WTC11 (cell line): ENCODE measurements at regions not wholly inside any gene's neighbourhood (a gene's known extent, or its start where the extent isn't known, plus 50 kb on each side); places are given as distances from the start of the nearest gene placed in this dataset.

Experiments used
- ATAC-seq: fragments of 200-7000 bp; cut with Tn5 transposase; 2 replicates; pipeline ENCODE4 v1.10.0; 2021; ENCODE audit warnings: mild to moderate bottlenecking, moderate library complexity
- CTCF ChIA-PET: fragments of 300-600 bp; sonication (Branson Sonifier 250); formaldehyde crosslinking; loops from one replicate; lab custom pipeline; 2021; ENCODE audit warnings: antibody characterized with exemption; lab: Charles Lee
- POLR2A ChIA-PET: fragments of 350-600 bp; sonication (Branson Sonifier 250); formaldehyde crosslinking; loops from one replicate; lab custom pipeline; 2021; ENCODE audit warnings: antibody characterized with exemption; lab: Charles Lee
- DNase-seq: peaks from one replicate; pipeline ENCODE4 v3.0.0; 2021; ENCODE audit warnings: low spot score
- H3K27ac Mint-ChIP-seq: 2 replicates; pipeline ENCODE4 v1.8.0; 2021; ENCODE audit warnings: mixed read lengths
- H3K27me3 Mint-ChIP-seq: 2 replicates; pipeline ENCODE4 v1.8.0; 2021; ENCODE audit warnings: low read depth, mild to moderate bottlenecking, moderate library complexity, mixed read lengths
- H3K36me3 Mint-ChIP-seq: 2 replicates; pipeline ENCODE4 v1.8.0; 2021; ENCODE audit warnings: mixed read lengths
- H3K4me1 Mint-ChIP-seq: 2 replicates; pipeline ENCODE4 v1.8.0; 2022; ENCODE audit warnings: mixed read lengths
- H3K4me3 Mint-ChIP-seq: 2 replicates; pipeline ENCODE4 v1.8.0; 2021; ENCODE audit warnings: mild to moderate bottlenecking, moderate library complexity, mixed read lengths
- H3K9me3 Mint-ChIP-seq: 2 replicates; pipeline ENCODE4 v1.8.0; 2021; ENCODE audit warnings: mixed read lengths
- AFF4 ChIP-seq: sonication (generic); formaldehyde crosslinking; IDR thresholded peaks from 2 replicates; pipeline ENCODE4 v1.8.1; 2023; ENCODE audit warnings: mild to moderate bottlenecking, missing genetic modification reagents, borderline replicate concordance
- CREB1 ChIP-seq: sonication (generic); formaldehyde crosslinking; IDR thresholded peaks from 2 replicates; pipeline ENCODE4 v1.8.0; 2023; ENCODE audit warnings: mild to moderate bottlenecking, missing genetic modification reagents
- ELF4 ChIP-seq: sonication (generic); formaldehyde crosslinking; IDR thresholded peaks from 2 replicates; pipeline ENCODE4 v1.8.1; 2022; ENCODE audit warnings: low read depth, mild to moderate bottlenecking, moderate library complexity, missing genetic modification reagents
- ESRRA ChIP-seq: sonication (generic); formaldehyde crosslinking; IDR thresholded peaks from 2 replicates; pipeline ENCODE4 v1.8.1; 2022; ENCODE audit warnings: mild to moderate bottlenecking, missing genetic modification reagents, borderline replicate concordance
- FOXK1 ChIP-seq: sonication (generic); formaldehyde crosslinking; IDR thresholded peaks from 2 replicates; pipeline ENCODE4 v1.8.0; 2022; ENCODE audit warnings: mild to moderate bottlenecking, moderate library complexity, missing genetic modification reagents
- GABPB1 ChIP-seq: sonication (generic); formaldehyde crosslinking; IDR thresholded peaks from 2 replicates; pipeline ENCODE4 v1.8.1; 2023; ENCODE audit warnings: mild to moderate bottlenecking, missing genetic modification reagents
- IRF2 ChIP-seq: sonication (generic); formaldehyde crosslinking; IDR thresholded peaks from 2 replicates; pipeline ENCODE4 v1.8.0; 2022; ENCODE audit warnings: low read depth, missing genetic modification reagents, borderline replicate concordance
- JUN ChIP-seq: sonication (generic); formaldehyde crosslinking; IDR thresholded peaks from 2 replicates; pipeline ENCODE4 v1.8.0; 2023; ENCODE audit warnings: mild to moderate bottlenecking, missing genetic modification reagents
- MAX ChIP-seq: sonication (generic); formaldehyde crosslinking; IDR thresholded peaks from 2 replicates; pipeline ENCODE4 v1.8.0; 2022; ENCODE audit warnings: mild to moderate bottlenecking, missing genetic modification reagents
- NFATC4 ChIP-seq: fragments of 250-450 bp; sonication (Bioruptor Pico); IDR thresholded peaks from 2 replicates; pipeline ENCODE4 v1.9.0; 2021; ENCODE audit warnings: mild to moderate bottlenecking
- NFE2L1 ChIP-seq: sonication (generic); formaldehyde crosslinking; IDR thresholded peaks from 2 replicates; pipeline ENCODE4 v1.8.1; 2023; ENCODE audit warnings: missing genetic modification reagents
- SMAD4 ChIP-seq: sonication (generic); formaldehyde crosslinking; IDR thresholded peaks from 2 replicates; pipeline ENCODE4 v1.8.0; 2022; ENCODE audit warnings: mild to moderate bottlenecking, missing genetic modification reagents
- TEAD1 ChIP-seq: sonication (generic); formaldehyde crosslinking; IDR thresholded peaks from 2 replicates; pipeline ENCODE4 v1.8.0; 2022; ENCODE audit warnings: mild to moderate bottlenecking, missing genetic modification reagents
- TEAD4 ChIP-seq: sonication (generic); formaldehyde crosslinking; IDR thresholded peaks from 2 replicates; pipeline ENCODE4 v1.8.0; 2022; ENCODE audit warnings: mild to moderate bottlenecking, missing genetic modification reagents
- ZMAT4 ChIP-seq: fragments of 250-450 bp; sonication (Bioruptor Pico); IDR thresholded peaks from 2 replicates; pipeline ENCODE4 v1.9.0; 2021; ENCODE audit warnings: mild to moderate bottlenecking
- ZNF121 ChIP-seq: sonication (generic); formaldehyde crosslinking; IDR thresholded peaks from 2 replicates; pipeline ENCODE4 v1.8.0; 2023; ENCODE audit warnings: missing genetic modification reagents
- TF ChIP-seq, protein P1 (sequence below): fragments of 250-450 bp; sonication (Bioruptor Pico); IDR thresholded peaks from 2 replicates; pipeline ENCODE4 v2.1.2; 2022; ENCODE audit warnings: mild to moderate bottlenecking, moderate library complexity
- TF ChIP-seq, protein P2 (sequence below): sonication (generic); formaldehyde crosslinking; IDR thresholded peaks from 2 replicates; pipeline ENCODE4 v1.8.1; 2022; ENCODE audit warnings: low read depth, mild to moderate bottlenecking, moderate library complexity, missing genetic modification reagents, borderline replicate concordance
- TF ChIP-seq, protein P3 (sequence below): sonication (generic); formaldehyde crosslinking; IDR thresholded peaks from 2 replicates; pipeline ENCODE4 v1.8.0; 2023; ENCODE audit warnings: mild to moderate bottlenecking, missing genetic modification reagents

GRCh38 chr7:155911471-155912105, 99.3 kb upstream of the SHH start:
- H3K27me3 Mint-ChIP-seq, result peaks cover 5% of the 10 kb centered on the region
- ATAC-seq, result no peak

GRCh38 chr7:155908385-155908784, 96.1 kb upstream of the SHH start:
- CTCF ChIA-PET, result no interaction called here

More at GRCh38 chr7:155911471-155912105, 99.3 kb upstream of the SHH start:
- Mint-ChIP-seq H3K4me1 (no peaks in the 10 kb centered on the region), H3K4me3 (no peak overlapping the region), H3K27ac (no peak overlapping the region), H3K36me3 (peaks cover 44% of the 10 kb centered on the region), H3K9me3 (peaks cover 71% of the 10 kb centered on the region)
- CTCF ChIA-PET, result no interaction called here
- TF ChIP-seq JUN, result no peak
- no peak for TF ChIP-seq TEAD4 (CRISPR knock-in tag)
- no peak for TF ChIP-seq ZNF121 (CRISPR knock-in tag)
- TF ChIP-seq, protein P1, sequence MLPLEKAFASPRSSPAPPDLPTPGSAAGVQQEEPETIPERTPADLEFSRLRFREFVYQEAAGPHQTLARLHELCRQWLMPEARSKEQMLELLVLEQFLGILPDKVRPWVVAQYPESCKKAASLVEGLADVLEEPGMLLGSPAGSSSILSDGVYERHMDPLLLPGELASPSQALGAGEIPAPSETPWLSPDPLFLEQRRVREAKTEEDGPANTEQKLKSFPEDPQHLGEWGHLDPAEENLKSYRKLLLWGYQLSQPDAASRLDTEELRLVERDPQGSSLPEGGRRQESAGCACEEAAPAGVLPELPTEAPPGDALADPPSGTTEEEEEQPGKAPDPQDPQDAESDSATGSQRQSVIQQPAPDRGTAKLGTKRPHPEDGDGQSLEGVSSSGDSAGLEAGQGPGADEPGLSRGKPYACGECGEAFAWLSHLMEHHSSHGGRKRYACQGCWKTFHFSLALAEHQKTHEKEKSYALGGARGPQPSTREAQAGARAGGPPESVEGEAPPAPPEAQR, result no peak
- no peak for TF ChIP-seq NFE2L1 (CRISPR knock-in tag)
- TF ChIP-seq GABPB1 (CRISPR knock-in tag), result no peak
- TF ChIP-seq SMAD4 (CRISPR knock-in tag), result no peak
- POLR2A ChIA-PET, result no interaction called here
- DNase-seq, result no peak

DNA sequence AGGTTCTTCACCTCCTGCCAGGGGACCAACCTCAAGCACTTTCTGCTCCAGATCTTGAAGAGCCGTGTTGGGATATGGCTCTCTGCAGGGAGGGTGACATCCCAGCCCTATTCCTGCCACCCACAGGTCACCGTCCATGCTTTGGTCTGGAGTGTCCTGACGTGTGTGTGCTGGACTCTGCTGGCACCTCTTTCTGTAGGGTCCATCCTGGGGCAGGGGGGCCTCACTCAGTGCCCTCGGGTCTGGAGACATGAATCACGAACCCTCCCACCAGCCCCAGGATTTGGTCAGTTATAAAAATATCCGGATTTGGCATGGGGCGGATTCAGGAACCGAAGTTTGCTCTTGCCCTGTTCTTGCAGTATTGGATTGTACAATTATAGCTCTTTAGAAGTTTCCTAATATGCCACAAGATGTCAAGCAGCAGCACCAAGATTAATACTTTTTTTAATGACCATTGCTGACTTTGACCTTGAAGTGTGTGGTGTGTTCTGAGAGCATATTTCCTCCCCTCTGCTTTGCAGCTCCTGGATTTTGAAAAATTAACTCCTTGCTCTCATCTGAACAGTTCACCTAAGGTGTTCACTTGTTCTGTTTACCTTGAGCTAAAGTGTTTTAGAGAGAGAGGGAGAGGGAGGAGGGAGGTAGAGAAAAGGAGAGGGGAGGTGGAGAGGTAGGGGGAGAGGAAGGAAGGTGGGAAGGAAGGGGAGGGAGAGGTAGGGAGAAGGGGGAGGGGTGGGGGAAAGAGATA, 95.4 kb upstream of the SHH start:
- Mint-ChIP-seq H3K9me3 (peaks cover 74% of the 10 kb centered on the region), H3K4me3 (no peak overlapping the region), H3K4me1 (no peaks in the 10 kb centered on the region), H3K27me3 (peaks cover 8% of the 10 kb centered on the region), H3K36me3 (peaks cover 56% of the 10 kb centered on the region), H3K27ac (no peak overlapping the region)
- POLR2A ChIA-PET, result no interaction called here
- DNase-seq (no peak), ATAC-seq (no peak)
- CTCF ChIA-PET, result no interaction called here
- TF ChIP-seq MAX (CRISPR knock-in tag) (no peak), AFF4 (CRISPR knock-in tag) (no peak), ESRRA (no peak), TEAD1 (CRISPR knock-in tag) (no peak), CREB1 (CRISPR knock-in tag) (no peak), FOXK1 (CRISPR knock-in tag) (no peak), IRF2 (no peak), ZMAT4 (CRISPR knock-in tag) (no peak), ELF4 (CRISPR knock-in tag) (no peak)
- TF ChIP-seq, protein P2, sequence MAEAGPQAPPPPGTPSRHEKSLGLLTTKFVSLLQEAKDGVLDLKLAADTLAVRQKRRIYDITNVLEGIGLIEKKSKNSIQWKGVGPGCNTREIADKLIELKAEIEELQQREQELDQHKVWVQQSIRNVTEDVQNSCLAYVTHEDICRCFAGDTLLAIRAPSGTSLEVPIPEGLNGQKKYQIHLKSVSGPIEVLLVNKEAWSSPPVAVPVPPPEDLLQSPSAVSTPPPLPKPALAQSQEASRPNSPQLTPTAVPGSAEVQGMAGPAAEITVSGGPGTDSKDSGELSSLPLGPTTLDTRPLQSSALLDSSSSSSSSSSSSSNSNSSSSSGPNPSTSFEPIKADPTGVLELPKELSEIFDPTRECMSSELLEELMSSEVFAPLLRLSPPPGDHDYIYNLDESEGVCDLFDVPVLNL (CRISPR knock-in tag), result no peak

More at GRCh38 chr7:155908385-155908784, 96.1 kb upstream of the SHH start:
- no peaks in the 10 kb centered on the region for H3K4me1 Mint-ChIP-seq
- POLR2A ChIA-PET, result no interaction called here
- H3K9me3 Mint-ChIP-seq, result peaks cover 76% of the 10 kb centered on the region
- H3K4me3 Mint-ChIP-seq, result no peak overlapping the region
- ATAC-seq (no peak), DNase-seq (no peak)
- H3K27ac Mint-ChIP-seq, result no peak overlapping the region
- H3K36me3 Mint-ChIP-seq, result peaks cover 59% of the 10 kb centered on the region
- H3K27me3 Mint-ChIP-seq, result peaks cover 9% of the 10 kb centered on the region
- TF ChIP-seq ZMAT4 (CRISPR knock-in tag), result no peak
- TF ChIP-seq, protein P3, sequence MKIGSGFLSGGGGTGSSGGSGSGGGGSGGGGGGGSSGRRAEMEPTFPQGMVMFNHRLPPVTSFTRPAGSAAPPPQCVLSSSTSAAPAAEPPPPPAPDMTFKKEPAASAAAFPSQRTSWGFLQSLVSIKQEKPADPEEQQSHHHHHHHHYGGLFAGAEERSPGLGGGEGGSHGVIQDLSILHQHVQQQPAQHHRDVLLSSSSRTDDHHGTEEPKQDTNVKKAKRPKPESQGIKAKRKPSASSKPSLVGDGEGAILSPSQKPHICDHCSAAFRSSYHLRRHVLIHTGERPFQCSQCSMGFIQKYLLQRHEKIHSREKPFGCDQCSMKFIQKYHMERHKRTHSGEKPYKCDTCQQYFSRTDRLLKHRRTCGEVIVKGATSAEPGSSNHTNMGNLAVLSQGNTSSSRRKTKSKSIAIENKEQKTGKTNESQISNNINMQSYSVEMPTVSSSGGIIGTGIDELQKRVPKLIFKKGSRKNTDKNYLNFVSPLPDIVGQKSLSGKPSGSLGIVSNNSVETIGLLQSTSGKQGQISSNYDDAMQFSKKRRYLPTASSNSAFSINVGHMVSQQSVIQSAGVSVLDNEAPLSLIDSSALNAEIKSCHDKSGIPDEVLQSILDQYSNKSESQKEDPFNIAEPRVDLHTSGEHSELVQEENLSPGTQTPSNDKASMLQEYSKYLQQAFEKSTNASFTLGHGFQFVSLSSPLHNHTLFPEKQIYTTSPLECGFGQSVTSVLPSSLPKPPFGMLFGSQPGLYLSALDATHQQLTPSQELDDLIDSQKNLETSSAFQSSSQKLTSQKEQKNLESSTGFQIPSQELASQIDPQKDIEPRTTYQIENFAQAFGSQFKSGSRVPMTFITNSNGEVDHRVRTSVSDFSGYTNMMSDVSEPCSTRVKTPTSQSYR (CRISPR knock-in tag), result no peak
- no peak for TF ChIP-seq CREB1 (CRISPR knock-in tag)
- no peak for TF ChIP-seq NFATC4 (CRISPR knock-in tag)
